ENCODE measurements at regions not wholly inside any gene's neighbourhood (a gene's known extent, or its start where the extent isn't known, plus 50 kb on each side); places are given as distances from the start of the nearest gene placed in this dataset.

DNA sequence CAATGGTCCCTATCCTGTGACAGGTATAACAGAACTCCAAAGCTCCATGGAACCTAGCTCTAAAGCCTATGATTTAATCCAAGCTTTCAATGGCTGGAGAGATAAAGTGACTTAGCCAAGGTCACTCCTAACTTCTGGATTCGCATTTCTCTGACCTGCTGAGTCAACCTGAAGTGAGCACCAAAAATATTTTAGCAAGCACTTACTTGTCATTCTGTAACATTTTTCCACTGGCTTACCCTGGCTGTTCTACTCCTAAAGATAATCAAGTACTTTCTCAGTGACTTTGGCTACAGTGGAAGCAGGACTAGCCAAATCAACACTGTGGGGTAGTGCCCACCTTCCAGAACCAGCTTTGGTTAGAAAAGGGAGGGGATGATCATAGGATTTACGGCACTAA, 188.3 kb downstream of the OGFRL1 start:
- DNase-seq (ENCODE audit: low read depth): no peak

DNA sequence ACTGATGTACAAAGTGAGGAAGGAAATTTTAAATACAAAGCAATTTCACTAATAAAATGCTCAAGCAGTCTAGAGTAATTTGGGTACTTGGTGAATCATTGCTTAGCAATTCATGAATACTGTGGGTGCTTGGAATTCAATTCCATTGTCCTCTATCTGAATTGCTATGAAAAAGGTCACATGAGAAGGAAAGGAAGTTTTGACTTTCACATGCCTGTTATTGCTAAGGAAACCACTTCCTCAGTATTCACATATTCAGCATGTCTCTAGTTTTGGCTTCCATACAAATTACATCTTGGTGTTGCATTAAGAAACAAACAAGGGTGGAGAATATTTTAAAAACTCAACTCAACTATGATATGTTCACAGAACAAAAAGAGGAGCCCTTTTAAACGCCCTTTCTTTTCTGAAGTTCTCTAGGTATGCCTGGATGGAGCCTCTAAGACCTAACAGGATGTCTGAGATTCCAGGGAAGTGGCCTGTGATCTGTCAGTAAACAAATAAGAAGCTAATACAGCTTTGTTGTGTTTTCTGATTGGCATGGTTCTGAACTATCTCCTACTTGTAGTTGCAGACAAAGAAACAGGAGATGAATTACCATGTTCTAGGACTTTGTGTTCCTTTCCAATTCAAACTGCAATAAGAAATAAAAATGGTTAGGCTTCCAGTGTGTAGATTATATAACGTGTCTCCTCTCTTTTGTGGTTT, 190.4 kb downstream of the OGFRL1 start:
- peak; percentile 97 for DNase-seq (ENCODE audit: low read depth)

DNA sequence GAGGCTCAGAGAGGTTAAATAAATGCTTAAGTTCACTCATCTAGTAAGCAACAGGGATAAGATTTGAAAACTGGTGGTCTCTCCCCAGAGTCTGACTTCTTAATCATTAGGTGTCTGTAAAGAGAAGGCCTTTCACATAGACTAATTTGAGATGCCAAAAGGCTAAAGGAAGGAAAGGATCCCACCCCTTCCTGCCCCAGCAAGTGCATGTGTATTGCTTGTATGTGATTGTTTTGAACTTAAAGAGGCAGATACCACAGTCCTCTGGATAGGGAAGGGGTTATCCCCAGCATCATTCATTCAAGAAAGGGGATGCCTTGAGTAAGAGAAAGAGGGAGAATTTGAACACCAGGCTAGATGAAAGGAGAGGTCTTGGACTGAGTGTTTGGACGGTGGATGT, 192.0 kb downstream of the OGFRL1 start:
- DNase-seq (ENCODE audit: low read depth): no peak

DNA sequence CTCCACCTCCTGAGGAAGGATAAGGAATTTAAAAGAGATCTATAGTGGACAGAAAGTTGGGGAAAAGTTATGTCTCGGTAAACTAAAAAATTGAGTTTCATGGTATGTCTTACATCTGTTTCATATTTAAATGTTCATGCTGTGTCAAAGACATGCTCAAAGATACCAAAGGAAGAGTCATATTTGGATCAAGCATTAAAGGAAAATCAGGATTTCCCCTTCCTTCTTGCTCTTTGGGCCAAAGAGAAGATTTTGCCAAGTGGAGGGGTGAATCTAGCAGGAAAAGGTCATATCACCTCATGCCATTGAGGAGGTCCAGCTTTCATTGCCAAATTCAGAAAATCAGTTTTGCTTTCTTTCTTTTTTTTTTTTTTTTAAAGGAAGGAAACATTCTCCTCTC, 192.4 kb downstream of the OGFRL1 start:
- no peak for DNase-seq (ENCODE audit: low read depth)

DNA sequence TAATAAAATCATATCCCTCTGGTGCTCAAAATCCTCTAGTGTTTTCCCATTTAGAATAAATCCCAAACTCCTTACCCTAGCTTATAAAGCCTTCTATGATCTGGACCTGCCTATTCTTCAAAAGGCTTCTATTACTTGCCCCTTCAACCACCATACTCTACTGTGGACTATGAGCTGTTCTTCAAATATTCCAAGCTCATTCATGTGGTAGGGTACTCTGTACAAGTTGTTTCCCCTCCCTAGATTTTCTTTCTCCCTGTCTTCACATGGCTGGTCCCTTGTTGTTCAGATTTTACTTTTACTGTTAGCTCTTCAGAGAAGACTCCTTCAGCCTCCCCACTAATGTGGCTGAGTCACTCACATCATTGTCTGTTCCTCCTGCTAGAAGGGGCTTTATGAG, 193.2 kb downstream of the OGFRL1 start:
- DNase-seq (ENCODE audit: low read depth): peak; percentile 29

DNA sequence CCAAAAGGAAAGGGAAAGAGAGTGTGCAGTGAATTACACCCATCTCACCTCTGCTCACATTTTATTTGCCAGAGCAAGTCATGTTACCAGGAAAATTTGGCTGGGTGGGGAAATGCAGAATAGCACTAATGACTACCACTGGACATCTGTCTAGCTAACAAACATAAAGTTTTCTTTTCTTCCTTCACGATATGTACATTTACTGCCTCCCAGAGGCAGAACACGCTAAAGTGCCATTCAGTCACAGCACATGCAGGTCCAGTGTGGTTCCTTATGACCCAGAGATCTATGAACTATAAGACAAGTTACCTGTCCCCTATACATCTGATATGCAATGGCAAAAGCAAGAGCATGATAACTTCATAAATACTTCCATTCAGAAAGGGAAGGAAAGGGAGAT, 194.1 kb downstream of the OGFRL1 start:
- no peak for DNase-seq (ENCODE audit: low read depth)

DNA sequence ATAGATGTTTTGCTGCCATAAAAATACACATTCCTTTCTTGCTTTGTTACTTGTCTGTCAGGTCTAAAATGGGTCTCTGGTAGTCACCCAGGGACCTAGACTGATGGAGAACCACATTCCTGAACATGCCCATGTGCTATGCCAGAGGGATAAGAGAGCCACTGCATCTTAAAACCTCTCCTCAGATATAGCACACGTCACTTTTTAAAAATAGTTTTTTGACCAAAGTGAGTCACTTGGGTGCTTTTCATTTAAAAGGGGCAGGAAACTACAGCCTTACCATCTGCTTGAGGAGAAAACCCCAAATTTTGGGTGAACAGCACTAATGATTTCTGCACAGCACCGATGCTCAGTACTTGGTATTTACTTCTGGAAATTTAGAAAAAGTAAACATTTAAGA, 197.8 kb downstream of the OGFRL1 start:
- peak; percentile 55 for DNase-seq (ENCODE audit: low read depth)

DNA sequence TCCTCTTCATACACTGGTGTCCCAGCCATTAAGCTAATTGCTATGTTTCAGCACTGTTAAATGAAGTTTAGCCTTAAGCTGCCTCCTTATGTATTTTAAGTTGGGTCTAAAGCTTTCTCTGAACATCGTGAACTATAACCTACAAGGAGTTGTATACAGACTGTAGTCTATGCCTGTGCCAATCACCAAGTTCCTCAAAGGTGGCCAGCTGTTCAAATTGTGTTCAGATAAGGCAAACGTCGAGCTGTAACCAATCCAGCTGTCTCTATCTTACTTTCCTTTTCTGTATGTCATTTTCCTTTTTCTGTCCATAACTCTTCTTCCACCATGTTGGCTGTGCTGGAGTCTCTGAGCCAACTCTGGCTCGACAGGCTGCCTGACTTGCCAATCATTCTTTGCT, 199.6 kb downstream of the OGFRL1 start:
- no peak for DNase-seq (ENCODE audit: low read depth)

DNA sequence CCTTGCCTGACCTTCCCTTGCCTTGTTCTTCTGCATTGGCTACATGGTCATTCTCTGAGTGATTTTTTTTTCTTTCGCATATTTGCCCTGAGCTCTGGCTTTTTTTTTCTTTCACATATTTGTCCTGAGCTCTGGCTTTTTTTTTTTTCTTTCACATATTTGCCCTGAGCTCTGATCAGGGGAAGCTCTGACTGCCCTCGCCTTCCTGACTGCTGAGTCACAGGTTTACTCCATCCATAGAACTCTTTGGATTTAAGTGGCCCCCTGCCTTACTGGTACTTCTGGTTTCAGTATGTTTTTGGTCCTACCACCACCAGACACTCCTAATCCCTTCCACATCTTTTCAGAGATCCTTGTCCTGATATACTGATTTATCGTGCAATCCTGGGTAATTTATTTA, 201.1 kb downstream of the OGFRL1 start:
- DNase-seq (ENCODE audit: low read depth): peak; percentile 93

DNA sequence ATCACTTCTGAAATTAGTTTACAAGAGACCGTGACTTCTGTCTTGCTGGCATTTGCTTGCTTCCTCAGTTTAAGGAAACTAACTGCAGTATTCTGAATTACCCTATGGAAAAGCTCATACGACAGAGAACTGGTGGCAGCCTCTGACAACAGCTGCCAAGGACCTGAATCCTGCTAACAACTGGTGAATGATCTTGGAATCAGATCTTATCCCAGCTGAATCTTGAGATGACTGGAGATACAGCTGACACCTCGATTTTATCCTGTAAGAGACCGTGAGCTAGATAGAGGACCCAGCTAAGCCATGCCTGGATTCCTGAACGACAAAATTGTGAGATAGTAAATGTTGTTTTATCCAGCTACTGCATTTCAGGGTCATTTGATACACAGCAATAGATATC, 202.3 kb downstream of the OGFRL1 start:
- DNase-seq (ENCODE audit: low read depth): no peak

DNA sequence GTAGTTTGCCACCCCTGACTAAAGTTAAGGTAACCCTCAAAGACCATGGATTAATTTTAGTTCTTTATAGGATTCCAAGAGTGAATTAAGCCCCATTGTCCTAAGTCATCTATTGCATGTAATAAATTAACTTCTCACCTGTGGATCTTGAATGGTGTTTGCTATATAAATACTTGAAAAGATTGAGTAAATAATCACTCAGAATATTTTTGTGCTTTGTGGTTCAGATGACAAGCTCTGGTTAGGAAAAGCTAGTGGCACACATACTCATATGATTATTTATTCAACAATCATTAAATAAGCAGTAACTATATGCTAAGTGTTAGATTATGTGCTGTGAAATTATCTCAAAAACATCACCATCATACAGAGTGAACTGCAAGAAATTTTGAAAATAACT, 203.2 kb downstream of the OGFRL1 start:
- no peak for DNase-seq (ENCODE audit: low read depth)

DNA sequence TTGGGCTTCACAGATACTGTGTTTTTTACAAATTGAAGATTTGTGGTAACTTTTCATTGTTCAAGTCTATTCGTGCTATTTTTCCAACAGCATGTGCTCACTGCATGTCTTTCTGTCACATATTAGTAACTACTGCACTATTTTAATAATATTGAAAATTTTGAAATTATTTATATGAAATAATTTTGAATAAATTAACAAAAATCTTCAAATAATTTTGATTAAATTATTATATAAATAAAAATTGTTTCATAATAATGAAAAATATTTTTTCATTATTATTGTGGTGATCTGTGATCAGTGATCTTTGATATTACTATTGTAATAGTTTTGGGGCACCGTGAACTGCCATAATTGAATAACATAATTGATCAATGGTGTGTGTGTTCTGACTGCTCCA, 204.1 kb downstream of the OGFRL1 start:
- no peak for DNase-seq (ENCODE audit: low read depth)

DNA sequence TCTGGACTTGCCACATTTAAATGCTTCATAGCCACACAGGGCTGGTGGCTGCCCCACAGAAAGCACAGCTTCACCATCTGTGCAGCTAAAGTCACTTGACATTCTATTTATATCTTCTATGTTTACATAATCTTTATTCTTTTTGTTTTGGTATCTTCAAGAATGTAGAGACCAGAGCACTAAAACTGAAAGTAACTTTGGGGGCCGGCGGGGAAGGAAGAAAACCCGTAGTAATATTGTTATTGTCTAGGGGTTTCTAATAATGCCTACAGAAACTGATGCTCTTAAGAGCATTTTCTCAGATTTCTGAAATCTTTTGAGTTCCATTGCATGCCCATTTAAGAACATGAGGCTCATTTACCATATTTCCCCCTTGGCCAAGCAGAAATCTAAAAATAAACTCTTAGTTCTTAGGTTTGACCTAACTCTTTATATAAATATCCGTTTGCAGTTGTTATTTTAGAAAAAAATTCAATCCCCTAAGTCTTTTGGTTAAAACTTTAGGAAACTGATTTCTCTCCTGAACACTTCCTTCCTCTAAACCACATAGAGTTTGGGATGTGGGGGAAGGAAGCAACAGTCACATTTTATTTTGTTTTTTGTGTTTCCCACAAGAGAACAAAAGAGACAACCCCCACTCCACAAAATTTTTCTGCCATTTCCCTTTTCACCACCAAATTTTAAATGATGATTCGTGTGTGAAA, 207.6 kb downstream of the OGFRL1 start:
- peak; percentile 52 for DNase-seq (ENCODE audit: low read depth)

DNA sequence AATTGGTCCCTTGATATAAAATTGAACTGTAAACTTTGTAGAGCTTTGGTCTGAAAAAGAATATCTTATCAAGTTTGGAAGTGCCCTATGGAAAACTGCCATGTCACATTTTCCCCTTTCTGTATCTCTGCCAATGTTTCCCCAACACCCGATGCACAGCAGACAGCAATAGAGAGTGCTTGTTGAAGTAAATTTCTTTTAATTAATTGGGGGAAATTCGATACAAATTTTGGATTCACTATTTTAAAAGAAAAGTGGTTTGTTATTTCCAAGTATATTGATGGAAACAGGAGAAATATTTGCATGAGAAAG, 208.1 kb downstream of the OGFRL1 start:
- DNase-seq (ENCODE audit: low read depth): no peak

DNA sequence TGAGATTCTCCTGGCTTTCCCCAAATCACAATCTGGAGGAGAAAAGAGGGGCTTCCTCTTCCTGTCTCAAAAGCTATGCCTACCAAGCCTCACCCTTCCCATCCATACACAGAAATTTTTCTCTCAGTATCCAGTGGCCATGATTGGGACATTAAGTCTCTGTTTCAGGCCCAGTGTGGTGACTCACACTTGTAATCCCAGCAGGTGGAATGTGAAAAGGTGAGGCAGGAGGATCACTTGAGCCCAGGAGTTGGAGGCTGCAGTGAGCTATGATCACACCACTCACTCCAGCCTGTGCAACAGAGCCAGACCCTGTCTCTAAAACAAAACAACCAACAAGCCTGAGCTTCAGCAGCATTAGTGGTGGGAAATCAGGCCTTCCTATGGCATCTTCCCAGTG, 210.0 kb downstream of the OGFRL1 start:
- no peak for DNase-seq (ENCODE audit: low read depth)

DNA sequence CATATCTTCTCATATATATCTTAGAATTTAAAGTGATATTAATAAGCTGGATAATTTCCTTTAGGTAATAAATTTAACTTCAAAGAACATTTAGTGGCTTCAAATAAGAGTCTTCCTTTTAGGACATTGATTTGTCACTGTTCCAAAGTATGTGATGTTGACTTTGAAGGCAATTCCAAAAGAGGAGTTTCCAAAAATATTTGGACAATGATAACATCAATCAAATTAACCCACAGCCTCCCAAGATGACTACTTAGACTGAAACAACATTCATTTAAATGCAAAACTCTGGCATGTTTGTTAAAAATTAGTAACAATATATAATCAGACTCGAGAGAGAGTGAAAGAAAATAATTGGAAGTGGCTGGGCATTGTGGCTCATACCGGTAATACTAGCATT, 211.1 kb downstream of the OGFRL1 start:
- DNase-seq (ENCODE audit: low read depth): no peak

DNA sequence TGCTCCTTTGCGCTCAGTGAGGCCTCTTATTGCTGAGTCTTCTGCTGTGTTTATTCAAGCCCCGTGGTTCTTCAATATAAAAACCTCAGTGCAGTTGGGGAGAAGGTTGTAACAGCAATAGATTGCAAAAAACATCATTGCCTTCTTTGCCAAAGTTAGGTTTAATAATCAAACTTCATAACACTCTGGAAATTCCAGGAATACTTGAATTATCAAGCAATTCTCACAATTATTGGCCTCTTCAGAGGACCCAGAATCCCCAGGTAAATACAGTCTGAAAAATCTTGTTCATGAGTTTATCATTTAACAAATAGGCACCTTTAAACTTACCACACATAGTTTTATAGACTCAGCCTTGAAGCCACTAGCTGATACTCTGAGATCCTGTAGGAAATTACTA, 213.6 kb downstream of the OGFRL1 start:
- DNase-seq (ENCODE audit: low read depth): no peak

DNA sequence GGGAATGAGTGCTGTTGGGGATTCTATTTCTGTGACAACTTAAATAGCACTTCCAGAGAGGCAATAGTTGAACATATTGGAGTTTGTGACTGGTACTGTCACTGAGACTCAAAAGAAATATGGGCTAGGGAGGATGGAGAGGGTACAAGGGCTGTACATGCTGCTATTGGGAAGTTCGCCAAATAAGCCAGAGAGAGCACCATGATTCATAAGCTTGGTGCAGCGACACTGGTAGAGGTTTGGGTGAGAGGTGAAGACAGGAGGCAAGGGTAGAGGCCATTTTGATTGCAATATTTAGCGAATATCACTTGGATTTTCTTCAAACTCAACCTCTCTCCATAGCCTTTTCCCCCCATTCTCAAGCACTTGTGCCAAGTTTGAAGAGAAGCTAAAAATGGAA, 214.3 kb downstream of the OGFRL1 start:
- DNase-seq (ENCODE audit: low read depth): no peak

DNA sequence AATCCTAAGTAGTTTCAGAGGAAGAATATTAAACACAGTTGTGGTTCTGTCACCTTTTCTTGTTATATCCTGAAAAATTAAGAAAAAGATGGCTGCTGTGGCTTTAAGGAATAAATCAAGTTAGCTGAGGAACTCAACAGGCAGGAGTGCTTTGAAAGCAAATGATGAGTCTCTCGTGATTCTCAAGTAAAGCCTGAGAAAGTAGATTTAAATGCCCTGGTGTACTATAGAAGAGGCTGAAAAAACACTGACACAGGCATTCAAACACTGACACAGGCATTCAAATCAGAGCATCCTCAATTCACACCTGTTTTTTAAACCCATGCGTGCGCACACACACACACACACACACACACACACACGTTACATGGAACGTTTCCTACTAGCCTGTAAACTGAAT, 218.6 kb downstream of the OGFRL1 start:
- DNase-seq (ENCODE audit: low read depth): no peak

DNA sequence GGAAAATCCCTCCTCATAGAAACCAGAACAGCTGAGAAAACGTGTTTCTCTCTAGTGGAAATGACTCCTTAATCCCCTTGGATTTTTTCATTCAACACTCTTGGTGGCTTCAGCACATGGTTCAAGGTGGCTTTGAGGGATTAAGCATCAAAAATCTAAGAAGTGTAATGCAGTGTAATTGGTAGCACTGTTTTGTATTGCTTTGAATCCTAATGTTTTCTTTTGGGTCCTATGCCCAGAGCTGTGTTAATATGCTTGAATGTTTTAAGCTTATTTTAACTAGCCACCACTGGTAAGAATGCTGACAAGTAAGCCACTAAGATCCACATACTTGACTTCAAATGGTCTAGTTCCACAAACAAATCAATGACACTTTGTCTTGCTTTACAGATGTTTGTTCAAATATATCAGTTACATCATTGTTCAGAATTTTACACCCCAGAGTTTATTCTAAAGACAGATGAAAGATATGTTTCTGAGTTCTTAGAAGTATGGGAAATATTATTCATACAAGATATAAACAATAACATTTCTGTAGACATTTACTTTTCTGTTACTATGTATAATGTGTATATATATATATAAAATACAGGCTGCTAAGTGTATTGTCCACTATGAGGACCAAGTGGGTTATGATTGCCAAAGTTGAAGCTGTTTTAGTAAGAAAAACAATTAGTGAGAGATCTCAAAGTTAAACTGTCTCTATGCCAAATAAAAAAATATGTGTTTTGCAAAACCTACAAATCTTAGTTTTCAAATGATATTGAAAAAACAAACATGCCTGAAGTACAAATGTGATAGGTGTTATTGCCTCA, 220.8 kb downstream of the OGFRL1 start:
- no peak for DNase-seq (ENCODE audit: low read depth)

DNA sequence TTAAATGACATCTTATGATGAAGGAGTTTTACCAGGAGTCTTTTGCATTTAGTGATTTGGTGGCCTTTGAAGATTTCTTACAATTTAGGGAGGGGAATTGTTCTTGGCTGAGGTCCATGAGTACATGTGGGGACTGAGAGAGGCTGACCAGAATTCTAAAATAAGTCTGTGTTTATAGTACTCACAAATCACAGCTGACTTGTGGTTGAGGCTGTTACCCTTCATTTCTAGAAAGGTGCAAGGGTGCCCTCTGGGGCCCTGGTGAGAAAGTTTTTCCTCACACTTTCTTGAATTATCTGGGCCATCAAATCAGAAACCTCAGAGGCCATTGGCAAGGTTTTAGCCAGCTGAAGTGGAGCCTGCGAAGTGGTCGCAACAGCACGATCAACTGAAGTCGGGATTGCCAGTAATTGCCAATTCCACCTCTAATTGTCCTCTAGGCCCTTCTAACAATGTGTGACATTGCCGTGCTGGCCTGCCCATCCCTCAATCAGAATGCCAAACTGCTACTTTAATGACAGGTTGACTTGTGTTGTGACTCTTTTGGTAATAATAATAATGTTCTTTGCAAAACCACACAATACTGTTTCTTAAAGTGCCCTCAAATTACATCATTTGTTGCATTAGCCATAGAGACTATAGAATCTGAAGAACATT, 221.6 kb downstream of the OGFRL1 start:
- peak; percentile 75 for DNase-seq (ENCODE audit: low read depth)

DNA sequence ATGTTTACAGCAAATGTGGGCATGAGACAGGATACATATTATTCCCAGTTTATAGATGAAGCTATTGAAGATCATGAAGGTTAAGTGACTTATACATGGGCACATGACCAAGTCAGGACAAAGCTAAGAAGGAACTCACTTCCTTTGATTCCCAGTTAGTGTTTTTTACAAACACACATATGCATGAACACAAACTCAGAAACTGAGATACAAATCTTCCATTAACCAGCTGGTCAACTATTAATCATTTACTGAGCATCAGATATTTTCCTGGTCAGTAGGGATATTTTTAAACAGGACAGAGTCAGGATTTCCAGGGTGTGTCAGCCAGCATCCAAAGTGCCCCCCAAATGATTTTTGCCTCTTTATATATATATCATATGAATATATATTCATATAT, 222.2 kb downstream of the OGFRL1 start:
- DNase-seq (ENCODE audit: low read depth): no peak

All from HT1080 (cell line).